H9 (cell line): ENCODE measurements at regions not wholly inside any gene's neighbourhood (a gene's known extent, or its start where the extent isn't known, plus 50 kb on each side); places are given as distances from the start of the nearest gene placed in this dataset.

ENCODE experiments used
- DNase-seq: peaks from one replicate; pipeline ENCODE4 v3.0.0-alpha.2; 2017
- H2AFZ ChIP-seq: one replicate; pipeline ENCODE4 v1.6.1; 2013; ENCODE audit warnings: mild to moderate bottlenecking, low read length, control low read depth, moderate library complexity
- H2AK5ac ChIP-seq: 2 replicates; pipeline ENCODE4 v1.6.1; 2013; ENCODE audit warnings: low read length, control low read depth, mixed read lengths; ENCODE audit not compliant: insufficient read length
- H2BK120ac ChIP-seq: one replicate; pipeline ENCODE4 v1.6.1; 2013; ENCODE audit warnings: low read depth, mild to moderate bottlenecking, low read length, control low read depth, inconsistent platforms; ENCODE audit not compliant: poor library complexity, severe bottlenecking
- H2BK12ac ChIP-seq: 2 replicates; pipeline ENCODE4 v1.6.1; 2013; ENCODE audit warnings: low read length, control low read depth, mixed read lengths, low read depth; ENCODE audit not compliant: insufficient read length
- H2BK15ac ChIP-seq: 2 replicates; pipeline ENCODE4 v1.6.1; 2013; ENCODE audit warnings: low read depth, low read length, control low read depth
- H2BK20ac ChIP-seq: one replicate; pipeline ENCODE4 v1.6.1; 2013; ENCODE audit warnings: low read depth, mild to moderate bottlenecking, low read length, control low read depth, inconsistent platforms; ENCODE audit not compliant: poor library complexity, severe bottlenecking
- H2BK5ac ChIP-seq: 2 replicates; pipeline ENCODE4 v1.6.1; 2013; ENCODE audit warnings: low read length, control low read depth, mixed read lengths; ENCODE audit not compliant: insufficient read length
- H3K14ac ChIP-seq: 2 replicates; pipeline ENCODE4 v1.6.1; 2013; ENCODE audit warnings: low read length, control low read depth; ENCODE audit not compliant: insufficient read depth
- H3K18ac ChIP-seq: 2 replicates; pipeline ENCODE4 v1.6.1; 2013; ENCODE audit warnings: low read depth, mild to moderate bottlenecking, mixed read lengths, low read length, control low read depth; ENCODE audit not compliant: insufficient read length
- H3K23ac ChIP-seq: 2 replicates; pipeline ENCODE4 v1.6.1; 2013; ENCODE audit warnings: low read length, control low read depth, mixed read lengths, low read depth; ENCODE audit not compliant: insufficient read length
- H3K23me2 ChIP-seq: 2 replicates; pipeline ENCODE4 v1.6.1; 2013; ENCODE audit warnings: low read depth, mild to moderate bottlenecking, mixed read lengths, low read length, control low read depth; ENCODE audit not compliant: insufficient read length, poor library complexity, severe bottlenecking
- H3K27ac ChIP-seq: 2 replicates; pipeline ENCODE4 v1.5.1; 2013; ENCODE audit warnings: low read length, control low read depth, mixed read lengths, low read depth; ENCODE audit not compliant: insufficient read length
- H3K27me3 ChIP-seq: 2 replicates; pipeline ENCODE4 v1.6.1; 2013; ENCODE audit warnings: low read length, control low read depth, inconsistent platforms; ENCODE audit not compliant: insufficient read depth
- H3K4ac ChIP-seq: 2 replicates; pipeline ENCODE4 v1.6.1; 2013; ENCODE audit warnings: low read depth, mild to moderate bottlenecking, control low read depth, inconsistent platforms, low read length, moderate library complexity
- H3K4me1 ChIP-seq: 2 replicates; pipeline ENCODE4 v1.6.1; 2013; ENCODE audit warnings: low read length, control low read depth, inconsistent platforms; ENCODE audit not compliant: insufficient read depth
- H3K4me2 ChIP-seq: 2 replicates; pipeline ENCODE4 v1.6.1; 2013; ENCODE audit warnings: low read length, control low read depth, mixed read lengths; ENCODE audit not compliant: insufficient read length, insufficient read depth
- H3K56ac ChIP-seq: 2 replicates; pipeline ENCODE4 v1.6.1; 2013; ENCODE audit warnings: low read depth, mild to moderate bottlenecking, mixed read lengths, low read length, control low read depth; ENCODE audit not compliant: insufficient read length
- H3K79me1 ChIP-seq: 2 replicates; pipeline ENCODE4 v1.6.1; 2013; ENCODE audit warnings: low read depth, mild to moderate bottlenecking, moderate library complexity, low read length, control low read depth, inconsistent platforms; ENCODE audit not compliant: insufficient read depth, poor library complexity, severe bottlenecking
- H3K79me2 ChIP-seq: 2 replicates; pipeline ENCODE4 v1.6.1; 2013; ENCODE audit warnings: low read length, control low read depth, inconsistent platforms; ENCODE audit not compliant: insufficient read depth
- H3K9ac ChIP-seq: 2 replicates; pipeline ENCODE4 v1.6.1; 2013; ENCODE audit warnings: low read length, control low read depth, mixed read lengths; ENCODE audit not compliant: insufficient read length; ENCODE audit errors: extremely low read depth
- H3K9me3 ChIP-seq: one replicate; pipeline ENCODE4 v1.6.1; 2013; ENCODE audit warnings: low read depth, low read length, inconsistent platforms; ENCODE audit not compliant: control insufficient read depth
- H3T11ph ChIP-seq: one replicate; pipeline ENCODE4 v1.6.1; 2013; ENCODE audit warnings: mild to moderate bottlenecking, low read length, control low read depth, inconsistent platforms
- H4K20me1 ChIP-seq: one replicate; pipeline ENCODE4 v1.6.1; 2013; ENCODE audit not compliant: control insufficient read depth, insufficient read length, insufficient read depth
- H4K5ac ChIP-seq: 2 replicates; pipeline ENCODE4 v1.6.1; 2013; ENCODE audit warnings: low read depth, mild to moderate bottlenecking, mixed read lengths, low read length, control low read depth; ENCODE audit not compliant: insufficient read length
- H4K8ac ChIP-seq: replicated peaks from 2 replicates; pipeline ENCODE4 v1.6.1; 2013; ENCODE audit warnings: low read length, control low read depth, mixed read lengths, low read depth; ENCODE audit not compliant: insufficient read length
- H4K91ac ChIP-seq: 2 replicates; pipeline ENCODE4 v1.6.1; 2013; ENCODE audit warnings: low read depth, mild to moderate bottlenecking, moderate library complexity, mixed read lengths, low read length, control low read depth; ENCODE audit not compliant: insufficient read length
- H3K27ac Mint-ChIP-seq, 3 experiments: 2 replicates in 2 of 3; 3 replicates in 1 of 3; pipeline ENCODE4 v1.8.0; 2020 to 2021; ENCODE audit warnings: mixed read lengths in 3 of 3, mild to moderate bottlenecking in 1 of 3, moderate library complexity in 1 of 3
- H3K27me3 Mint-ChIP-seq: 2 replicates; pipeline ENCODE4 v1.8.0; 2021; ENCODE audit warnings: low read depth, mild to moderate bottlenecking, moderate library complexity, mixed read lengths
- H3K36me3 Mint-ChIP-seq, 3 experiments: 2 replicates in 2 of 3; 3 replicates in 1 of 3; pipeline ENCODE4 v1.8.0; 2020 to 2021; ENCODE audit warnings: low read depth in 3 of 3, mixed read lengths in 3 of 3; ENCODE audit not compliant: insufficient read depth in 1 of 3
- H3K4me1 Mint-ChIP-seq, 2 experiments: 2 replicates each; pipeline ENCODE4 v1.8.0; 2020; ENCODE audit warnings: mixed read lengths in 2 of 2
- H3K4me3 Mint-ChIP-seq, 2 experiments: 2 replicates in 1 of 2; 3 replicates in 1 of 2; pipeline ENCODE4 v1.8.0; 2020 to 2021; ENCODE audit warnings: mild to moderate bottlenecking in 2 of 2, mixed read lengths in 2 of 2, moderate library complexity in 1 of 2
- H3K9me3 Mint-ChIP-seq, 2 experiments: 2 replicates in 1 of 2; 3 replicates in 1 of 2; pipeline ENCODE4 v1.8.0; 2020; ENCODE audit warnings: mild to moderate bottlenecking in 2 of 2, mixed read lengths in 2 of 2, moderate library complexity in 1 of 2
- CTCF ChIP-seq: fragments of 200-600 bp; sonication (generic); conservative IDR thresholded peaks from 3 replicates; pipeline ENCODE4 v1.8.0; 2021; ENCODE audit warnings: antibody characterized with exemption, mild to moderate bottlenecking
- WGBS: extraction: QIAGEN DNeasy Blood & Tissue Kit; methylation state at CpG from one replicate; pipeline ENCODE4 v1.1.7; 2013; ENCODE audit warnings: missing lambda C conversion rate, low lambda C conversion rate, mixed read lengths; ENCODE audit not compliant: insufficient read length; ENCODE audit errors: extremely low coverage; 5-methylcytosine and 5-hydroxymethylcytosine counted together

- Histone ChIP-seq H3K18ac (no peak overlapping the region), H3T11ph (no peak overlapping the region), H4K8ac (no peak overlapping the region), H2BK120ac (no peak overlapping the region), H3K23ac (no peak overlapping the region), H2AK5ac (no peak overlapping the region), H3K27me3 (no peaks in the 10 kb centered on the region), H3K4ac (no peak overlapping the region), H3K79me1 (no peaks in the 10 kb centered on the region), H3K27ac (no peak overlapping the region), H4K91ac (no peak overlapping the region), H4K5ac (no peak overlapping the region), H2BK15ac (no peak overlapping the region), H3K14ac (no peak overlapping the region), H2AFZ (no peak overlapping the region), H3K23me2 (no peaks in the 10 kb centered on the region), H2BK12ac (no peak overlapping the region), H2BK20ac (no peak overlapping the region), H3K9me3 (no peaks in the 10 kb centered on the region), H3K56ac (no peak overlapping the region), H4K20me1 (no peaks in the 10 kb centered on the region), H2BK5ac (no peak overlapping the region), H3K4me2 (no peak overlapping the region), H3K79me2 (no peaks in the 10 kb centered on the region), H3K4me1 (no peaks in the 10 kb centered on the region), H3K9ac (no peak overlapping the region)
- Mint-ChIP-seq H3K27me3 (no peaks in the 10 kb centered on the region; the same call in 1 of the 2 replicates), H3K9me3 (no peaks in the 10 kb centered on the region), H3K4me3 (no peak overlapping the region), H3K4me1 (no peaks in the 10 kb centered on the region; a peak in 1 of 4 replicates), H3K27ac (no peak overlapping the region), H3K36me3 (no peaks in the 10 kb centered on the region)
- WGBS = no CpG with 5 or more reads among the region's 10 CpGs
- TF ChIP-seq CTCF = no peak
- DNase-seq = no peak
Measured at GRCh38 chr1:177340601-177341067, 169.9 kb downstream of the BRINP2 start.
